GM11168 (cell line): ENCODE measurements at regions not wholly inside any gene's neighbourhood (a gene's known extent, or its start where the extent isn't known, plus 50 kb on each side); places are given as distances from the start of the nearest gene placed in this dataset.

Experiments used
- in situ Hi-C: fragments of 300-500 bp; cut with MboI; formaldehyde crosslinking; loops from one replicate; pipeline ENCODE4 v1.12.0; 2022; ENCODE audit warnings: low sequenced_read_pairs; ENCODE audit not compliant: unreplicated experiment

GRCh38 chr20:7022597-7022996 lies 255.1 kb downstream of the BMP2 start:
- in situ Hi-C loops, result no loop called here

GRCh38 chr20:7025635-7026034 lies 258.1 kb downstream of the BMP2 start:
- in situ Hi-C loops, result no loop called here

- in situ Hi-C loops, result no loop called here
Measured at GRCh38 chr20:7029019-7029418, 261.5 kb downstream of the BMP2 start.

GRCh38 chr20:7031222-7031621 lies 263.7 kb downstream of the BMP2 start:
- in situ Hi-C loops, result no loop called here

GRCh38 chr20:7038029-7038428 lies 270.5 kb downstream of the BMP2 start:
- in situ Hi-C loops, result no loop called here

- in situ Hi-C loops, result no loop called here
Measured at GRCh38 chr20:7057611-7058010, 290.1 kb downstream of the BMP2 start.

- in situ Hi-C loops, result no loop called here
Measured at GRCh38 chr20:7078804-7079203, 311.3 kb downstream of the BMP2 start.

GRCh38 chr20:7080472-7080871 lies 313.0 kb downstream of the BMP2 start:
- in situ Hi-C loops, result no loop called here

GRCh38 chr20:7085467-7085866 lies 318.0 kb downstream of the BMP2 start:
- in situ Hi-C loops, result no loop called here

GRCh38 chr20:7087803-7088202 lies 320.3 kb downstream of the BMP2 start:
- in situ Hi-C loops, result no loop called here

GRCh38 chr20:7090001-7090400 lies 322.5 kb downstream of the BMP2 start:
- in situ Hi-C loops, result no loop called here

- in situ Hi-C loops, result no loop called here
Measured at GRCh38 chr20:7090811-7091210, 323.3 kb downstream of the BMP2 start.

GRCh38 chr20:7091655-7092054 lies 324.2 kb downstream of the BMP2 start:
- in situ Hi-C loops, result no loop called here

- in situ Hi-C loops, result no loop called here
Measured at GRCh38 chr20:7094438-7094997, 327.0 kb downstream of the BMP2 start.

- in situ Hi-C loops, result no loop called here
Measured at GRCh38 chr20:7106910-7107309, 339.4 kb downstream of the BMP2 start.

GRCh38 chr20:7108929-7109328 lies 341.4 kb downstream of the BMP2 start:
- in situ Hi-C loops, result no loop called here

- in situ Hi-C loops, result no loop called here
Measured at GRCh38 chr20:7113577-7114466, 346.3 kb downstream of the BMP2 start.

- in situ Hi-C loops, result no loop called here
Measured at GRCh38 chr20:7123457-7123856, 356.0 kb downstream of the BMP2 start.

GRCh38 chr20:7124120-7124519 lies 356.6 kb downstream of the BMP2 start:
- in situ Hi-C loops, result no loop called here

GRCh38 chr20:7136886-7137285 lies 369.4 kb downstream of the BMP2 start:
- in situ Hi-C loops, result no loop called here

GRCh38 chr20:7137395-7138151 lies 370.1 kb downstream of the BMP2 start:
- in situ Hi-C loops, result no loop called here
